Hematopoietic multipotent progenitor cell treated with erythropoietin and hydrocortisone succinate and interleukin-3 and kit ligand, for 8 days (in vitro differentiated cells): ENCODE measurements at regions not wholly inside any gene's neighbourhood (a gene's known extent, or its start where the extent isn't known, plus 50 kb on each side); places are given as distances from the start of the nearest gene placed in this dataset.
"Not testable (repeated sequence)": the region's sequence is repeated elsewhere in the genome, so short reads cannot be mapped to it uniquely, and the experiment has no call there.

Experiments used
- DNase-seq: peaks from one replicate; pipeline ENCODE4 v3.0.0-alpha.2; 2015

DNA sequence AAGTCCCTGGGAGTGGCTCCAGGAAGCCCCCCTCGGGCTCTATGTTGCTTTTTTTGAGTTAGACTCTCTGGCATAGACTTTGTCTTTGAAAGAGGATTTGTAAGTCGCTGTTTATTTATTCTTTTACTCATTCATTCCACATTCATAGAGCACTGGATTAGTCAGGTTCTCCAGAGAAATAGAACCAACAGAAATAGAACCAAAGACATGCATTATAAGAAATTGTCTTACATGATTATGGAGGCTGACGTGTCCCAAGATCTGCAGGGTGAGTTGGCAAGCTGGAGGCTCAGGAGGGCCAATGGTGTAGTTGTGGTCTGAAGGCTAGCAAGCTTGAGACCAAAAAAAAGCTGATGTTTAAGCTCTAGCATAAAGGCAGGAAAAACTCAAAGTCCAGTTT lies 98.3 kb upstream of the CHD6 start:
- DNase-seq, result no peak

DNA sequence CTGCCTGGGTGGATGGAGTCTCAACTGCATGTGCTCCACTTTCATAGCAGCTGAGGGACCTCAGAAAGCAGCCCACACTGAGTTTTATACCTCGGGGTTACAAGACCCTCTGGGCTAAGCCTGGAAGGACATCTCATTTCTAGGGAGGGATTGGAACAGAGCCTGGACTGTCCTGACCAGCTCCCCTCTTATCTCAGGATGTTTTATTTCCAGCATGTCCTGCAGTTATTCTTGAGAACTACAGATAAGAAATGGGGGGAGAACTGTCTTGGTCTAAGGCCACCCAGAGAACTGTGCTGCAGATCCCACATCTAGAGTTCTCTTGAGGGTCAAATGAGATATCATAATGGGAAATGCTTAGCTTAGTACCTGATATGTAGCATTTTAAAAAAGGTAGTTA lies 97.3 kb upstream of the CHD6 start:
- DNase-seq, result peak; percentile 72

DNA sequence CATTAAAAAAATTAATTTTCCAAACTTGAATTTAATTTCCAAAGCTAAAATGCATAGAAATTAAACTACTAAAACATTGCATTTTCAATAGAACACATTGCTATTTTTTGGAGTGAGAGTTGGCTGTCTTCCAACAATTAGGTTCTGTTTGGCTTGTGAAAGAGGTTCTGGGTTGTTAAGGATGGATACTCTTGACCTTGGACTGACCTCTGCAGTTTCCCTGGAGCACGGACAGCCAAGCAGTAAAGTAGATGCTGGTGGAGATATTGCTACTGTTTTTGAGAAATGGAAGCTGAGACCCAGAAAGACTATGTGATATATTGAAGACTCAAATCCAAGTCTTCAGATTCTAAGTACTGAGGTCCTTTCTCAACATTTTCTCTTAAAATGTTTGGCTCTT lies 95.9 kb upstream of the CHD6 start:
- no peak for DNase-seq

DNA sequence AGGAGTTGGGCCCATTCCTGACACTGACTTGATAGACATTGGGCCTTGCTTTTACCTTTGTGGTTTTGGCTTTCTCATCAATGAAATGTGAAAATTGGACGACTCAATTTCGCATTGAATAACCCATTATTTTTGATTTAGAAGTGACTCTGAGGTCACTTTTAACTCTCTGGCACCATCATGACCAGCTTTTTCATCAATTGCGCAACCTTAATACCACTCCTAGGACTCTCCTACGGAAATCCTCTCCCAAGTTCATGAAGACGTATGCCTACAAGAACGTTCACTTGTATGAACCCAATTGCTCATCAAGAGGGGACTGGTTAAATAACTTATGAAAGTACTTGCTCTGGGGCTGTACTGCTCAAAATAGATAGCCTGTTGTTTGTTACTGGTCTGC lies 86.7 kb upstream of the CHD6 start:
- no peak for DNase-seq

DNA sequence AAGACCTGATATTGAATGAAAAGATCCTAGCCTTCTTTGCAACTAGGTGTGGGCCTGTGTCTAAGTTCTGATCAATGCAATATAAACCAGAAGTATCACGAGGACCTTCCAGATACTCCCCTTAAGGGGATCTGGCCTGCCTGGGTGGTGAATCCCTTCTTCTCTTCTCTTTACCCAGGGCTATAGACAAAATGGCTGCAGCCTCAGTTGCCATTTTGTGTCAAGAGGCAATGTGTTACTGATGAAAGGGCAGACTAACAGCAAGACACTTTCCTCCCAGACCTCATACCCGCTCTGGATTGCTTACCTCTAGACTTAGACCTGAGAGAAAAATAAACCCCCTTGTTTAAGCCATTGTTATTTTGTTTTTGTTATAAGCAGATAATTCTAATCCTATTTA lies 84.5 kb upstream of the CHD6 start:
- no peak for DNase-seq

DNA sequence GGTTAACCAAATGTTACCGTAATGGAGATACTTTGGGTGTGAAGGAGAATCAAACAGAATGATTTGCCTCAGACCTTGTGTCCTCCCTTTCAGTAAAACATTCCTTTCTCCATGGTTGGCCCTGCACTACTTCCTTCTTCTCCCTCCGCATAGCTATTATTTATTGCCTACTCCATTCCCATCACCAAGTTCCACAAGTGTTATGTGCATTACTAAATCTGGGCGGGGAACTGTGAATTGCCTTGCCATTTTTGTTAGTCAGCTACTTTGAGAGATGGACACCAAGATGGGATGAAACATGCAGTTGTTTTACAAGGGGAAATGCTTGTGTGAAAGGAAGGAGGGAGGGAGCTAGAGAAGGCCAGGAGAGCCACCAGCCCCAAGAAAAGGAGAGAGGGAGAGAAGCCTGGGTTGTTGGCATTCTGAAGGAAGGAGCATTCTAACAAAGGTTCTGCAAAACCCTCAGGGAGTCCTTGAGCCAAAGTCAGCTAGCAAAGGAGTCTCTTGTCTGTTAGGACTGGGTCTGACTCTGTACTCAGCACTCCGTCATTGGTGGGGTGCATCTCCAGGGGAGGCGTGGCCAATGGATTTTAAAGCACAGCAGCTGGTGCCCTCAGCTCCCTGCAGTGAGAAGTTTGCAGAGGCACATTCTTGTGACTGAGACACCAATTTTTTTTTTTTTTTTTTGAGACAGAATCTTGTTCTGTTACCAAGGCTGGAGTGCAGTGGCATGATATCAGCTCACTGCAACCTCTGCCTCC lies 83.6 kb upstream of the CHD6 start:
- DNase-seq, result no peak

DNA sequence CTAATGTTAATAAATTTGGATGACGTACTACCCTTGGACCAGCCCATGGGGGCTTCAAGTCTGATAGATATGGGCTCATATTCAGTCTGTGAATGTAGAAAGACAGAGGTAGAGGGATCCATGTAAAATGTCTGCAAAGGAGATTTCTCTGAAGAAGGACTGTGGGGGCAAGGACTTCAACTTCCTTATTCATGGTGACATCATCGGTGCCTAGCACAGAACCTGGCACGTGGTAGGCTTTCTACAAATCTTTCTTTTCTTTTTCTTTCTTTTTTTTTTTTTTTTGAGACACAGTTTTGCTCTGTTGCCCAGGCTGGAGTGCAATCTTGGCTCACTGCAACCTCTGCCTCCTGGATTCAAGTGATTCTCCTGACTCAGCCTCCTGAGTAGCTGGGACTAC lies 81.5 kb upstream of the CHD6 start:
- not testable (repeated sequence) for DNase-seq

DNA sequence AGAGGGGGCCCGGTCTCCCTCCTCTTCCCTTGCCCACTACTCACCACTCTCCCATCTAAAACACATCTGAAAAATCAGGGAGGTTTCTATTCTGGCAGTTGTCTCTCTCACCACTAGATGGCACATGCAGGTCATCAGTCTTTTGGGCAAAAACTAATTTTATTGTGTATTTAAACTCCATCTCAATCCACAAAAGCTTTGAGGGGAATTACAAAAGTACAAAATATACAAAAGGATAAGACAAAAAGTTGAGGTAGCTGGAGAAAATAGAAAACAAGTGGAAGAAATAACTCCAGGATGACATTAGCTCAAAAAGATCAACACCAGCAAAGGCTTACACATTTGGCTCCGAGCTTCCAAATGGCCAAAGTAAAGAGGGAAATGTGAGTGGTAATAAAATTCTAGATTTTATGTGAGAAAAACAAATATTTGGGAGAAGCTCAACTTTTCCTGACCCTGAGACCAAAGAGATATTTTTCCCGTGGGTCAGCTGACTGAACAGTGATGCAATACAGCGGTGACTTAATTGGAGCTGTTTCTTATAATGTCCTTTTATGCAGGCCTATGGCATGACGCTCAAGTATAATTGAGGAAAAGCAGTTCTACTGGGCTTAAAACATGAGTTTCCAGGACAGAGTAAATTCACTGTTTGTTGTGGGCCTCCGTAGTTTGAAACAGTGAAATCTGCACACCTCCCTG lies 79.8 kb upstream of the CHD6 start:
- peak; percentile 77 for DNase-seq

DNA sequence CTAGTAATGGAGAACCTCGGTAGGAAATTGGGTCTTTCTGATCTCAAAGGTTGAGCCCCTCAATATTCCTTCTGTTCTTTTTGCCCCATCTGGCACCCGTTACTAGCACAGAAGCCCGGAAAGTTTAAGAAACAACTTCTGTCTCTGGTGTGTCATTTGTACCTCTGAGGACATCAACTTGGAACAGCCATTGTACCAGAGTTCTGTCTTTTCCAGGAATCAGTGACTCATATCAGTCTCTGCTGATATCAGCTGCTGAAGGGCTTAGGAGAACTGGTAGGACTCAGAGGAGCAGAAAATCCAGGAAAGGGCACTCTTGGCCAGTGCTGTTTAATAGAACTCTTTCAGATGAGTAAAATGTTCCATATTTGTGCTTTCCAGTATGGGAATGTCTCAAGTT lies 78.3 kb upstream of the CHD6 start:
- DNase-seq, result peak; percentile 92

DNA sequence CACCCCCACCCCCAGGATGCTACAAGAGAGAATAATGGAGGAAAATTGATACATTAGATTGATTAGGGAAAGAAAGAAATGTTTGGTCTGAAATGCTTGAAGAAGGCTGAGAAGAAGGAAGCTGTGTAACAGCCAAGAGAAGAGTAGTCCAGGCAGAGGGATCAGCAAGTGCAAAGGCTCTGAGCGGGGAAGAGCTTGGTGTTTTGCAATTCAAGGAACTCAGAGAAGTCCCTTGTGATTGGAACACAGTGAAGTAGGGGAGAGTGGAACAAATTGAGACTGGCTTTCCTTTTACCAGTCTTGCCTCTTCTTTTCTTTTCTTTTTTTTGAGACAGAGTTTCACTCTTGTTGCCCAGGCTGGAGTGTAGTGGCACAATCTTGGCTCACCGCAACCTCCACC lies 76.6 kb upstream of the CHD6 start:
- peak; percentile 28 for DNase-seq

DNA sequence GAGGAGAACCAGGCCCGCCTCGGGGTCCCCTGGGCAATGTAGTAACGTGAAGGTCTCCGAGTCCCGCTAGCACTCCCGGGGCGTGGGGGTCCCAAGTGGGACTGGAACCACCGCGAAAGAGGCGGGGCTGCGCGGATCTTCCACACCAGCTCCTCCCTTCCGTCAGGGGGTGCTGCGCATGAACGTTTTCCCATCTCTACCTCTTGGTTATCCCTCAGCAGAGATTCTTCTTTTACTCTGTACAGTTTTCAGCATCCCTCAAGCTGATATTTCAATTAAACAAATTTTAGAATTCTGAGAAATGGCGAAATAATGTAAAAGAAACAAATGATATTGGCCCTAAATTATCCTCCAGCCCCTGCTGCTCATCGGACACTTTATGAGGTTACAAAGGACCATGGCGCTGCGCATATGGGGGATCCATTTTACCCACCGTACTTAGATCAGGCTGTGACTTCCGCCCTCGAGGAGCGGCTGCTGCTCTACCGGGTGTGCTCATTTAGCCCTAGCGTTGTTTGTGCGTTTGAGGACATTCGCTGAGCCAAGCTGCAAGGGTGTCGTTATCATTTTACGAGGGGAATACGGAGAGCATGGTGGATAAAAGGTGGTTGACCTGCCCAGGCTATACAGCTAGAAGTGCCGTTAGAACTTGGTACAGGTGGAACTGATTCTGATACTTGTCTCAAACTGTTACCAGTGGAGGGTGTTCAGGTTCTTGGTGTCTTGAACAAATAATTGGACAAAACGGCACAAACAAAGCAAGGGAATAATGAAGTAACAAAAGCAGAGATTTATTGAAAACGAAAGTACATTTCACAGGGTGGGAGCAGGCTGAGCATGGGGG lies 75.2 kb upstream of the CHD6 start:
- DNase-seq, result peak; percentile 94

DNA sequence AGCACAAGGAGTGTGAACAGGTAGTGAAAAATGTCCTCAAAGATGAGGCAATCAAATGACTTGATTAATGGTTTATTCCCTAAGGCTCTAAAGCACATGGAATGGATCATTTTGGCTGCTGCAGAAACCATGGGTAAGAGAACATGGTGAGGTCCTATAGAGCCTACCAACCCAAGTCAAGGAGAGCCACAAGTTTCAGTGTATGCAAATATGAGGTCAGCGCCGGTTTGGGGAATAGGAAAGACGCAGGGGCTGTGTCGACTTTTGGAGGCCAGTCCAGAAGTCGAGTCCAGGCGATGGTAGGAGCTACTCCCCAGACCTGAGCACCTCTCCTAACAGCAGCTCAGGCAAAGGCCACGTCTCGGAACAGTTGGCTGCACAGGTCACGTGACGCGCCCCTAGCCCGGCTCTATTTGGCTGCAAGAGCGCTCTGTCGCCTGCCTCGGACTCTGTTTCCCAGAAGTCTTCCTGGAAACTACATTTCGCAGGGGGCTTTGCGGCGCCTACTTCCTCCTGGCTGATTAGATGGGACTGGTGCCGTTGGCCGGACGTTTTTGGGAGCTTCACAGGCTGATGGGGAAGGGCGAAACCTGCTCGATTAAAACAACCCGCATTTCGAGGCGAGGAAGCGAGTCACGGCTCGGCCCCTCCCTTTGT lies 74.4 kb upstream of the CHD6 start:
- DNase-seq, result peak; percentile 91

DNA sequence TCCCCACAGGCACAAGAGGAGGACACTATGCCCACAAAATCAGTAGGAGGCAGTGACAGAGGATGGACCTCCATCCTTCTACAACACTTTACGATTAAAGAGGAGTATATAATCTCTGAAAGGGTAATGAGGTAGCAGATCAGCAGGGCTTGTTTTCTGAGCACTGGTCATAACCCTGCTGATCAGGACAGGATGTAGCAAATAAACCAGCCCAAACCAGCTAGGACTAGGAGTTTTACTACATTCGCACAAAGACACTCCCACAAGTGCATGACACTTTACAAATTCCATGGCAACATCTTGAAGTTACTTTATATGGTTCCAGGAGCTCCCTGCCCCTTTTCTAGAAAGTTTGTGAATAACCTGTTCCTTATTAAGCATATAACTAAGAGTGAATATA lies 73.3 kb upstream of the CHD6 start:
- no peak for DNase-seq

DNA sequence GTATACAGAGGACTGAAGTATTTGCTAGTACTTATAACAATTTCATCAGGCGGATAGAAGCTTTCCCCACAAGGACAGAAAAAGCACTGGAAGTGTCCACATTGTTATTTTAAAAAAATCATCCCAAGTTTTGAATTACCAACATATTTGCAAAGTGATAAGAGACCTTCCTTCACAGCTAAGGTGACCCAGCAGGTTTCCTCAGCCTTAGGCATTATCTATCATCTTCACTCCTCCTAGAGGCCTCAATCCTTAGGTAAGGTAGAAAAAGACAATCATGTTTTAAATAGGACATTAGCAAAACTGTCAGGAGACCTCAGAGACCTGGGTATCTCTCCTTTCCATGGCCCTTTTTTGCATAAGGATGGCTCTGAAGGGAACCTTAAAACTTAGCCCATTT lies 72.5 kb upstream of the CHD6 start:
- DNase-seq, result no peak

DNA sequence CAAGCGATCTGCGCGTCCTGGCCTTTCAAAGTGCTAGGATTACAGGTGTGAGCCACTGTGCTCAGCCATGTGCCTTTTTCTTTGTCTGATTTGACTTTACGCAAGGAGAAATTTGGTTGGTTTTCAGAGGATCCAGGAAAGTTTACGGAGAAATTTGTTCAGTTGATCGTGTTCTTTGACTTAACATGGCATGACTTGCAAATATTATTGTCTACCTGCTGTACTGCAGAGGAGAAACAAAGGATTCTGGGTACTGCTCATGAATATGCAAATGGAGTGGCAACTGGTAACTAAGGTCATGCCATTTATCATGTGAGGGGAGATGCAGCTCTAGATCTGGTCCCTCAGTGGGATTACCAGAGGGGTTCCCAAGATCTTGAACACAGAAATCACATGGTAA lies 68.8 kb upstream of the CHD6 start:
- DNase-seq, result no peak

DNA sequence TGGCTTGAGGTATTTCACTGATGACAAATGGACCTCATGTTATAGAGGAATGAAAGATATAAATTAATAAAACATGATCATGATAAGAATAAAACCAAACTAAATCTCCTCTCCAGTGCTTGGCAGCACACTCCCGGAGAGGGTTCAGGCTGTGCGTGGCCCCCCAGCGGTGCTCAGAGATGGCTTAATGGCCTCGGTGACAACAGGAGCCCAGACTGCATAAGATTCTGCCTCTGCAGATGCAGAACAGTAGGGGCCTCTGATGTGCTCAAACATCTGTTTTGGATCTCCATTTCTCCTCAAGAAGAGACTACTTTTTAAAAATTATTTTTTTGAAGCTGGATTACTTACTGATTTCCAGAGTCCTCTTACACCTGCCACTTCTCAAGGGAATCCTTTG lies 67.0 kb upstream of the CHD6 start:
- DNase-seq, result not testable (repeated sequence)

DNA sequence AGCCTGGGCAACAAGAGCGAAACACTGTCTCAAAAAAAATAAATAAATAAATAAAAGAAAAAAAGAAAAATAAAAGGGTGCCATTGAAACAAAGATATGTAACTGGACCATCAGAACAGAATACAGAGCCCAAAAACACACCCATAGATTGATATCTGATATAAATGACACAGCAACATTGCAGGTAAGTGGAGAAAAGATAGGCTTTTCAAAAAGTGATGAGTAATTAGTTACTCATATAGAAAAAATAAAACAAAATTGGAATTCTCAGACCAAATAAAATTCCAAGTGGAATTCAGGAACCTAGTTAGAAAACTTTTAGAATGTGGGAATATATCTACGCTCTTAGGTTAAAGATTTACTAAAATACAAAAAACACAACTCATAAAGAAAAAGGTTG lies 60.6 kb upstream of the CHD6 start:
- no peak for DNase-seq

DNA sequence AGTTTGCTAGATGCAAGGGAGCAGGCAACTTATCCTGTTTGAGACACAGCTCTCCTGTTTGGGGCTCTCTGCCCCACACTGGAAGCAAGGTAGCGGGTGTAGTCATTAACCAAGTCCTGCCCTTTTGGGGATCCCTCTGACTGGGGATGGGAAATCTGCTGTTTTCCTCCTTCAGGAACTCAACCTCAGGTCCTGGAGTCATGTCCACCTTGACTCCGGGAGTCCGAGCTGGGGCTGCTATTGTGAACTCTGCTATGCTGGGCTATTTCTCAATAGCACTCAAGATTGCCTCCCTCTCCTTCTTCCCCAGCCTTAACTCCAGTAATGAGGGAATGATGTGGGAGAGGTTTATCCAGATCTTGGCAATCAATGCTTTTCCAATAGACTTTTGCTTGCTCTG lies 54.1 kb upstream of the CHD6 start:
- no peak for DNase-seq

DNA sequence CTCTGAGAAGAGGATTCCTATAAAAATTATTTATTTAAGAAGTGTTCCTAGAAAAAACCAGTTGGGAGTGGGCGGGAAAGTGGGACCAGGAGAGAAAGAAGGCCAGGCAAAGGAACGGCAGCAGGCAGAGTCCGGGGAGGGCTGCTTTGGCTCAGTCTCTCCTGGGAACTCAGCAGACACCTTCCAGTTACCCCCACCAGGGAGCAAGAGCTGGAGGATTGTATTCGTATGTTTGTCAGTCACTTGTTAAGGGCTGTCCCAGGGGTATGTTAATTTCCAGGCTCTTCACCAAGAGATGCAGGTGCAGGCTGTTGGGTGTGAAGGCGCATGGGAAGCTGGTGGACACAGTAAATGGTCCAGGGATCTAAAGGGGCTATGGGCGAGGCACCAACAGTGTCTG lies 53.0 kb upstream of the CHD6 start:
- no peak for DNase-seq

DNA sequence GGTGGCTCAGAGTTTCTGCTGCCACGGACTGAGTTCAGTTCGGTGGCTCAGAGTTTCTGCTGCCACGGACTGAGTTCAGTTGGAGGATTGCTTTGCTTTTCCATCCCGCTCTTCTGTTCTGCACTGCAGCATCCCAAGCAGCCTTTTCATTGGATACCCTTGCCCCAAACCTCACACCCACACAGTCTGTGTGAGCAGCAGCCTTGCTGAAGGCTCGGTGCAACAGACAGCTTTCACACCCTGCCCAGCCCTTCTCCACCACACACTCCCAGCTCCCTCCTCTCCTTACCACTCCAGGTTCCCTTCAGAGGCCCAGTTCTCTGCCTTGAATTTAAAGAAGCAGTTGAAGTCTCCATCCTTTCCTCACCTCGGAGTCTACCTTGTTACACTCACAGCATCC lies 52.5 kb upstream of the CHD6 start:
- no peak for DNase-seq

DNA sequence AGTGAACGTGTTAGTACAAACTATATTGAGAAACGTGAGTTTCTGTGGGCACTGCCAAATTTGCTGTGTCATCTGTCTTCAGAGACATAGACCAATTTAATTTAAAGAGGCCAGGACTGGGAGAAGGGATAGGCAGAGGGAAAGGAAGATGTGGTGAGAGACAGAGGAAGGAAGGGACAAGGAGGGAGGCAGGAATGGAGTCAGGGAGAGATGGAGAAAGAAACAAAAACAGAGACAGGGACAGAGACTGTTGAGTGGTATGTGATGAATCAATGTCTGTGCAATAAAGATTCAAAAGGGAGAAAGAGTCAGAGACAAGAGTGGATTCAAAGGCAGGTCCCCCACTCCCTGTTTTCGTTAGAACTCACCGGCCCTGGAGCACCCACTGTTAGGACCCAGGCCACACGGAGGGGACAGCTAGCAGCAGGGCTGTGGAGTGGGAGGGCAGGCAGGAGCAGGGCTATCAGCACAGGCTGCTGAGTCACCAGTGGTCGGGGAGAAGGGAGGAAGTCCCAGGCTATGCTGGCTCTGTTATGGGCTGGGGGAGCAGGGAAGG lies 51.6 kb upstream of the CHD6 start:
- DNase-seq, result peak; percentile 42

DNA sequence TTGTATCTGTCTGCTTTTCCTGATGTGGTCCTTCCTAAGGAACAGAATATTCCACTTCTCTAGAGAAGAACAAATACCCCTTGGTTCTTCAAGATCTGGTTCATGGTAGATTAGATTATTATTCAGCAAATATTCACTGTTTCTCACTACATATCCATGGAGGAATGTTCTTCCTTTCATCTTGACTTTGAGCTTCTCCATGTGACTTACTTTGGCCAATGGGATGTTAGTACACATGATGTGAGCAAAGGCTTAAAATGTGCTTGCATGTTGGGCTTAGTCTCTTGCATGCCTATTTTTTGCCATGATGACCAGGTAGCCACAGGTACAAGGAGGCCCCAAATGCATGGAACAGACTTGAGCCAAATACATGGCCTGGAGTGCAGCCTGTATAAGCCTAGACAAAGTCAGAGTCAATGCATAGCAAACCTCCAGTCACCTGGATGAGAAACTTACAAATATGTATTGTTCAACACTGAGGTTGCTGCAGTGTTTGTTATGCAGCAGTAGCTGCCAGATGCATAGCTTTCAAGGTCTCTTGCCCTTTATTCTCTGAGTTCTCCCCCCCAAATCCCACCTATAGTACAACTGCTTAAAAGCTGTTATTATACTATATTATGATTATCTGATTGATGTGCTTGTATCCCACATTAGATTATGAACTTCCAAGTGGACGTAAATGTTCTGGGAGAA lies 50.0 kb upstream of the CHD6 start:
- DNase-seq, result no peak
